LNCaP clone FGC (cell line): ENCODE measurements at regions not wholly inside any gene's neighbourhood (a gene's known extent, or its start where the extent isn't known, plus 50 kb on each side); places are given as distances from the start of the nearest gene placed in this dataset.

ENCODE experiments used
- DNase-seq: peaks from one replicate; pipeline ENCODE4 v3.0.0-alpha.2; 2011; ENCODE audit warnings: low read depth
- H3K4me3 ChIP-seq: 2 replicates; pipeline ENCODE4 v1.5.1; 2011; ENCODE audit warnings: mild to moderate bottlenecking, low read depth, low read length, control low read depth
- CTCF ChIP-seq: IDR thresholded peaks from 2 replicates; pipeline ENCODE4 v1.5.1; 2012; ENCODE audit warnings: mild to moderate bottlenecking; ENCODE audit not compliant: control insufficient read depth, insufficient read depth; ENCODE audit errors: extremely low read depth

DNA sequence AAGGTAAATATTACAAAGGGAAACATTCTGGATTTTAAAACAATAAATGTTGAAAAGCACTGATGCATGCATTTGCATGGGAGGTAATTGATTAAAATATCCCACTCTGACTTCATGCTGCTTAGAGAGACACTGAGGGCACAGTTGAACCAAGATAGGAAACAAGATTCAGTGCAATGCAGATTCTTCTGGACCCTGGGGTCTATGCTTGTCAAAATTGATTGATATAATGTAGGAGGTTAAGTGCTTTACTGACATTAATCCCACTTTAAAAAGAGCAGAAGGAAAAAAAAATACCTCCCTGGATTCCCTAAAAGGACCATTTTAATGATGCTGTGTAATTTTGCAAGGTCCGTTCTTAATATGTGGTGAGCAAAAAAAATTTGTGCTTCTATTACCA is 454.2 kb downstream of the GABRB3 start:
- no peak for DNase-seq
- no peak for TF ChIP-seq CTCF
- no peak overlapping the region for H3K4me3 ChIP-seq

DNA sequence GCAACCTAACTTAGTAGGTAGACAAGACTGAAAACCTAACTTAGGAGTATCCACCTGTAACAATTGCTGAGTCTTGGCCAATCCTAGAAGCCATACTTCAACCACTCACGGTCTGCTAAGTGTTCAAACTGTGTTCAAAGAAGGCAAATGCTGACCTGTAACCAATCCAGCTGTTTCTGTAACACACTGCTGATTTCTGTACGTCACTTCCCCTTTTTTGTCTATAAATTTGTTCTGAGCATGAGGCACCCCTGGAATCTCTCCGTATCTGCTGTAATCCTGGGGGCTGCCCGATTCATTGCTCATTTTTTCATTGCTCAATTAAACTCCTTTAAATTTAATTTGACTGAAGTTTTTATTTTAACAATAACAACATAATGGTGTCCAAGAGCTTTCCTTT is 451.4 kb upstream of the ATP10A start:
- no peak overlapping the region for H3K4me3 ChIP-seq
- DNase-seq, result no peak
- TF ChIP-seq CTCF, result no peak

DNA sequence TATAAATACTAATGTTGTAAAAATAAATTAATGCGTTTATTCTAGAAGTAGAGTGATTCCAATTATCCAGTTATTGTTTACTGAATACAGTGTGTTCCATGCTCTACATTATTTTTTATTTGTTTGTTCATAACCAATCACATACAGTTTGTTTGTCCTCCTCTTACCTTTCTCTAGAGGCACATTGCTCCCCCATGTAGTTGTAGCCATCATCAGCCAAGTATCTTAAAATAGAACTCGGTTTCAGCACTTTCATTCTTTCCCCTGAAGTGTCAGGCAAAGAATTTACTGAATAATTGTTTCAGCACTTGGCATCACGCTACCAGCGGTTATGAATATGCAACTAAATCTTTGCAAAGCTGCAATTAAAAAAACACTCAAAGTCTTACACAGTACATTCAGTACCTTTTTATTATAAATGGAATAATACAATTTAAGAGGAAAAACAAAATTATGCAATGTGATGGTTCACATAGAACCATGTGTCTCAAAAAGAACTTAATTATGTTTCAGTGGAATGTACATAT is 448.6 kb upstream of the ATP10A start:
- no peak for TF ChIP-seq CTCF
- DNase-seq, result no peak
- no peak overlapping the region for H3K4me3 ChIP-seq

GRCh38 chr15:26298659-26299170 is 435.6 kb upstream of the ATP10A start:
- H3K4me3 ChIP-seq, result no peak overlapping the region
- DNase-seq, result no peak
- no peak for TF ChIP-seq CTCF

DNA sequence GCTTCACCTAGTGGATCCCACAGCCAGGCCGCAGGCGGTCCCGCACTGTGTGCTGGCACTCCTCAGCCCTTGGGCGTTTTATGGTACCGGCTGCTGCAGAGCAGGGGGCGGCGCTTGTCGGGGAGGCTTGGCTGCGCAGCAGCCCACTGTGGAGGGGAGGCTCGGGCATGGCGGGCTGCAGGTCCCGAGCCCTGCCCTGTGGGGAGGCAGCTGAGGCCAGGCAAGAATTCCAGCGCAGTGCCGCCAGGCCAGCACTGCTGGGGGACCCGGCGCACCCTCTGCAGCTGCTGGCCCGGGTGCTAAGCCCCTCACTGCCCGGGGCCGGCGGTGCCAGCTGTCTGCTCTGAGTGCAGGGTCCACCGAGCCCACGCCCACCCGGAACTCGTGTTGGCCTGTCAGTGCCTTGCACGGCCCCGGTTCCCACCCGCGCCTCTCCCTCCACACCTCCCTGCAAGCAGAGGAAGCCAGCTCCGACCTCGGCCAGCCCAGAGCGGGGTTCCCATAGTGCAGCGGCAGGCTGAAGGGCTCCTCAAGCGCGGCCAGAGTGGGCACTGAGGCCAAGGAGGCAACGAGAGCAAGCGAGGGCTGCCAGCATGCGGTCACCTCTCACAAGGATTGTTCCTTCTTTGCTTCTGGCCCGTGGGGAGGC is 435.0 kb upstream of the ATP10A start:
- TF ChIP-seq CTCF, result no peak
- H3K4me3 ChIP-seq, result no peak overlapping the region
- DNase-seq, result no peak

DNA sequence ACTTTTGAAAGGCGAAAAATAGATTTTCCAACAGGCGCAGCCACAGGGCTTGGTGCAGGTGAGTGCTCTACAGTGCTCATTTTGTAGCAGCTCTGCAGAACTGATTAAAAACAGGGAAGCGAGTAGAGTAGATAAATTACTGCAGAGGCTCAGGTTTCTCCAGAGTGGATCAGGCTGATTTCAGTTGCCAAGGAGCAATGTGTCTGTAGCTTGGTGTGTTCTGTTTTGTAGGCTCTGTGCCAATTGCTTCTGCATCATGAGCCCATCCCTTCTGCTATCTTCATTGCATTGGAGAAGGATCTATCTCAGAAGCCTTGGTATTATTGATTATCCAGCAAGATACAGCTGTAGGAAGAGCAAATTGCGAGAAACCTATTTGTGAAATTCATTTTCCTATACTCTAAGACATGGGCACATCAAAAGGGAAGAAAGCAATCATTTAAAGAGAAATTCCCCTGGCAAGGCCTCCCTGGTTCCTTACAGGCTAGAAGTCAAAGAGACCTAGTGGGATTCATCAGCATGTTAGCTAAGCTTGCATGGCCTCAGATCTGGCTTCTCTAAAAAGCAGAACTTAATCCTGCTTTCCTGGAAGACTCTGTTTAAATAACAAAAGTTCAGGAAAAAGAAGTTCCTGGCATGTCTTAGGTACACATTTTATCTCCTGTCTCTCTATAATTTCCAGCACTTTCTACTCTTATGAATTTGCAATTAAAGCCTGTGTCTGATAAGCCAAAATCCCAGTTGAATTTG is 432.4 kb upstream of the ATP10A start:
- TF ChIP-seq CTCF, result no peak
- DNase-seq, result no peak
- H3K4me3 ChIP-seq, result no peak overlapping the region
